ENCODE measurements at regions not wholly inside any gene's neighbourhood (a gene's known extent, or its start where the extent isn't known, plus 50 kb on each side); places are given as distances from the start of the nearest gene placed in this dataset.

DNA sequence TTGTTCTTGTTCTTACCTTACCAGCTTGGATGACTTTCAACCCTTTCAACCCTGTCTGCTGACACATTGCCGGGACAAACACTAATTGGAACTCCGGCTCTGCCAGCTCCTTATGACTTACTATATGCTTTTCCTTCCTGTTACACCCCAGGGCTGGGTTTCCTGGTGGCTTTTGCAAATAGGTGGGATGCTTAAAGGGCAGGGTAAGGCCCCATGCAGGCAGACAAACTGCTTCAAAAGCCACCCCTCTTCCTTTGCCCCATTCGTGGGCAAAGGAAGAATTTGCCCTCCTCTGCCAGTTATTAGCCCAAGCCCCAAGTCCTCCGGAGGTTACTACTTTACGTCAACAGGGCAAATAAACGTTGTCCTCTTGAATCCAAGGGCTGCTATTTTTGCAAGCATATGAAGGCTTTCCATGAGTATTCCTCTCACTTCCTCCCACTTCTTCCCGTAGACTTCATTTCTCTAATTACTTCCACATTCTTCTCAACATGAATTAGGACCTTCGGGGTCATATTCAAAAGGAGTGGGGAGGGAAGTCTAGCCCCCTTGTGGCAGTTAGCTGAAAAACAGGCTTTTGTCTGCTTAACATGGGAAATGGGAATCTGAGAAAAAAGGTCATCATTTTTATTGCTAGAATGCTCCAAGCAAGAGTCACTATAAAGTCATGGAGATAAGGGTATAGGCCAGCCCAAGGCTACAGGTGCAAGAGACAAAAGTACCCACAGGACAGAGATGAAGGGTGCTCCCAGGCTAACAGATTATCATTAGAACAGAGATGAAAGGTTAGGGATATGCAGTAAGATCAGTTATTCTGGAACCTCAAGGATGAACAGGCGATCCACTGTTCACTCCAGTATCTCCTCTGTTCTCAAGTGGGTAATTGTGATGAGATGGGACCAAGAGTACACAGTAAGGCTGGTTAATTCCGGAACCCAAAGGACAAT, 56.3 kb upstream of the FSTL1 start:
- CTCF ChIA-PET = no interaction called here
- H3K27ac ChIP-seq (ENCODE audit: low read depth, low read length) = no peak overlapping the region
- no peaks in the 10 kb centered on the region for H3K9me3 ChIP-seq (ENCODE audit: low read length)
- no peak for DNase-seq
- H3K4me1 ChIP-seq (ENCODE audit: insufficient read depth, low read length) = no peaks in the 10 kb centered on the region
- Mint-ChIP-seq H3K27ac (no peak overlapping the region), H3K36me3 (no peaks in the 10 kb centered on the region), H3K4me3 (no peak overlapping the region), H3K9me3 (peaks cover 0 to 3% (median 2%) of the 10 kb centered on the region in 5 donors), H3K27me3 (peaks cover 16 to 31% of the 10 kb centered on the region in 2 donors), H3K4me1 (no peaks in the 10 kb centered on the region)
- no peak overlapping the region for H3K4me3 ChIP-seq (ENCODE audit: low read length)
- no peaks in the 10 kb centered on the region for H3K36me3 ChIP-seq (ENCODE audit: insufficient read depth, low read length)
- POLR2A ChIA-PET = no interaction called here
- no peaks in the 10 kb centered on the region for H3K27me3 ChIP-seq (ENCODE audit: insufficient read depth, low read length, poor library complexity, severe bottlenecking)

DNA sequence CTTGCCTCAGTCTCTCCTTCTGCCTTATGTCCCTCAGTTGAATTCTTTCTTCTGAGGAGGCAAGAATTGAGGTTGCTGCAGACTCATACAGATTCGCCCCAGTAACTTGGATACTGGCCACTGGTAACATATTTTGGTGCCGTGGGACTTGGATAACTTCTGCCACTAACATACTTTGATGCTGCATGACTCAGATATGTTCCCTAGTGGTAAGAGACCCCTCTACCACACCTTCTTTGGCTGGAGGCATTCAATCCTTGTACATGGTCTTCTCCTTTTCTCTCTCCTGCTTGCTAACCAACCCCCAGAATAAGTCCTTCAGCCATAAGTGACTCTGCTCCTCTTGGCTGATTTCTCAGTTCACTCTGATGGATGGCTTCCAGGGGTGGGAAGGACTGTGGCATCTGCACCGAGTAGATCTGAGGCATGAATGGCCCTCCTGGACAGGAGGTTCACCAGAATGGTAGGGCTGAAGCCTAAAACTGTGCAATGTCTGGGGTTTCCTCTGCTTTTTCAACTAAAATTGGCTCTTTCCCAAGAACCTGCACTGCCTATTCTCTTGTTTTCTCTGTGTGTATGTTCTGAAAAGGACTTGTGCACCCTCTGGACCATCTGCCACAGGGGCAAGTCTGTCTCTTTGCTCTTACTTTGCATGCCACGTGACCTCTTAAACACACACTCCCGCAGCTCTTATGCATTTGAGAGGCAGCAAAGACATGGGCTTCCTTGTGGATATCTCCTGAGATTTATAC, 55.5 kb upstream of the FSTL1 start:
- Histone ChIP-seq H3K27me3 (ENCODE audit: insufficient read depth, low read length, poor library complexity, severe bottlenecking) (no peaks in the 10 kb centered on the region), H3K9me3 (ENCODE audit: low read length) (no peaks in the 10 kb centered on the region), H3K27ac (ENCODE audit: low read depth, low read length) (no peak overlapping the region), H3K4me1 (ENCODE audit: insufficient read depth, low read length) (no peaks in the 10 kb centered on the region), H3K36me3 (ENCODE audit: insufficient read depth, low read length) (no peaks in the 10 kb centered on the region), H3K4me3 (ENCODE audit: low read length) (no peak overlapping the region)
- H3K9me3 Mint-ChIP-seq = peaks cover 0 to 3% (median 2%) of the 10 kb centered on the region in 5 donors
- H3K27me3 Mint-ChIP-seq = peaks cover 14 to 29% of the 10 kb centered on the region in 2 donors
- no peaks in the 10 kb centered on the region for H3K36me3 Mint-ChIP-seq
- no peaks in the 10 kb centered on the region for H3K4me1 Mint-ChIP-seq
- no peak overlapping the region for H3K4me3 Mint-ChIP-seq
- CTCF ChIA-PET = interaction anchor here (1.0 kb wide), 1 partner anchor 55 kb away, joined by 3 read pairs; no protein-coding TSS in a partner anchor
- POLR2A ChIA-PET = no interaction called here
- peak overlapping the region in 1 of 8 donors; percentile 26 for H3K27ac Mint-ChIP-seq
- no peak for DNase-seq

DNA sequence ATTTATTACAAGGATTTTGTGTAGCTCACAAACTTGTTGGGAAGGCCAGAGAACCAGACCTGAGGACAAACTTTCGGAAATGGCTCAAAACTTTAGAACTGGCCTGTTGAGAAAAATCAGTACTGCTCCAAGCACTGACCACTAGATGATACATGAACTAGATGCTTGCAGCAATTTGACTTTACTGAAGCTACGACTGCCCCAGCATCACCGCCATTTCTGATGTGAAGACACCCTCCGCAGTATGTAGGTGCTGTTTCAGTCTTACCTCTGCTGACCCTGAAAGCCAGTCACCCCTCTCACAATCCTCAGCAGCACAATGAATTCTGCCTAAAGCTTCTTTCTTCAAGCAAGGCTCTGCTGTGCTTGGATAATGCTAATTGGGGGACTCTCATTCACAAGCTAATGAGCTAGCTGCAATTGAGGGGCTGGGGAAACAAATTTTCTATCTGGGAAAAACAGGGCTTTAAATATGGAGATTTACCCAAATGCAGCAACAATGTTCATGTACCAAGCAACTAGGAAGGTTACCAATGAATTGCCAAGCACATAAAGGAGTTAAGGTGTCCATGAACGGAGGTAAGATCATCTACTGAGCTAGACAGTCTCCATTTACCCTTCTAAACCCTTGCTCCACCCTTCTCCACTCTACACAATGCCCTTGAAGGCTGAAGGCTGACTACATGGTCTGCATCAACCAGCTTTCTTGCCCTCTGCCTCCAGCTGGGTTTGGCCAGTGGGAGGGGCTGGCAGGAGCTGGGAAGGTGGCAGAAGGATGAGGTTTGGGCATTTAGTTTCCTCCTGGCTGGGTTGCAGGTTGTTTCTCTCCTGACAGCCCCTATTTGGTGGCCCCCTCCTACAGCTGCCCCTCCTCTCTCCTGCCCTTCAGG, 53.2 kb upstream of the FSTL1 start:
- Histone ChIP-seq H3K4me1 (ENCODE audit: insufficient read depth, low read length) (no peaks in the 10 kb centered on the region), H3K27me3 (ENCODE audit: insufficient read depth, low read length, poor library complexity, severe bottlenecking) (no peaks in the 10 kb centered on the region), H3K9me3 (ENCODE audit: low read length) (no peaks in the 10 kb centered on the region), H3K4me3 (ENCODE audit: low read length) (no peak overlapping the region), H3K36me3 (ENCODE audit: insufficient read depth, low read length) (no peaks in the 10 kb centered on the region), H3K27ac (ENCODE audit: low read depth, low read length) (no peak overlapping the region)
- Mint-ChIP-seq H3K27me3 (peaks cover 17 to 27% of the 10 kb centered on the region in 2 donors), H3K4me1 (no peaks in the 10 kb centered on the region), H3K4me3 (no peak overlapping the region), H3K9me3 (peaks cover 0 to under 1% (median 0%) of the 10 kb centered on the region in 5 donors), H3K27ac (no peak overlapping the region), H3K36me3 (no peaks in the 10 kb centered on the region)
- no peak for DNase-seq
- ChIA-PET CTCF (no interaction called here), POLR2A (no interaction called here)

GRCh38 chr3:120502116-120502515, 51.3 kb upstream of the FSTL1 start:
- no peaks in the 10 kb centered on the region for H3K36me3 Mint-ChIP-seq
- peaks cover 0 to 2% (median 0%) of the 10 kb centered on the region in 5 donors for H3K9me3 Mint-ChIP-seq
- CTCF ChIA-PET = interaction anchor here (0.7 to 1.4 kb wide), 2 partner anchors 14 to 1952 kb away, joined by 3 read pairs; no protein-coding TSS in a partner anchor
- peaks cover 11 to 14% of the 10 kb centered on the region in 2 donors for H3K27me3 Mint-ChIP-seq
- POLR2A ChIA-PET = no interaction called here
- no peaks in the 10 kb centered on the region for H3K4me1 Mint-ChIP-seq
- H3K36me3 ChIP-seq (ENCODE audit: insufficient read depth, low read length) = no peaks in the 10 kb centered on the region
- H3K27me3 ChIP-seq (ENCODE audit: insufficient read depth, low read length, poor library complexity, severe bottlenecking) = no peaks in the 10 kb centered on the region
- no peak overlapping the region for H3K27ac ChIP-seq (ENCODE audit: low read depth, low read length)
- H3K27ac Mint-ChIP-seq = no peak overlapping the region
- H3K4me3 ChIP-seq (ENCODE audit: low read length) = no peak overlapping the region
- no peak overlapping the region for H3K4me3 Mint-ChIP-seq
- no peaks in the 10 kb centered on the region for H3K9me3 ChIP-seq (ENCODE audit: low read length)
- H3K4me1 ChIP-seq (ENCODE audit: insufficient read depth, low read length) = no peaks in the 10 kb centered on the region
- no peak for DNase-seq
